ENCODE measurements at regions not wholly inside any gene's neighbourhood (a gene's known extent, or its start where the extent isn't known, plus 50 kb on each side); places are given as distances from the start of the nearest gene placed in this dataset.

DNA sequence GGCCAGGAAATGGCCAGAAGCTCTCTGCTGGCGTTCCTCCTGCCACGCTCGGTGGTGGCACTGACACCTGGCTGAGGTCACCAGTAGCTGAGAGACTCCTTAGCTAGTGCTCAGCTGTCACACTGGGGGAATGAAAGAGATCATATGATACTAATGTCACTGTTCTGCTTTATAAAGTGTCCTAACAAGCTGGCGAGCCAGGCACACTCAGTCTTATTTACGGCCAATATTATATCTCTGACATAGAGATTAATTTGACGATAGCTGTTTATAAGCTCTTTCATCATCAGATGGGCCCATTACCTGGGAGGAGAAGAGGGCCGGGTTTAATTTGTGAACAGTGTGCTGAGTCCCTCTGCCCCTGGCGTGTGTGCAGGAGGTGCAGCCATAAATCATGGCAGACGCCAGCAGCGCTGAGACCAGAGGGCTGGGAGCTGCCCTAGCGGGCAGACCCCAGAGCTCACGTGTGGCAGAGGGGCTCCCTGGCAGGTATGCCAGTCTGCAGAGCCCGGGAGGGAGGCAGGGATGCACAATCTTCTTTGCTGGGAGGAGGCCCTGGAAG, 246.5 kb downstream of the HAUS1 start:
- no peak for TF ChIP-seq CTCF (IDR thresholded peaks at IDR 0.05)
- H3K9me3 ChIP-seq (ENCODE audit: control insufficient read depth in 1 of 2, insufficient read depth in 1 of 2, low read length in 2 of 2) = peaks cover 0 to 2% of the 10 kb centered on the region in 2 experiments
- POLR2A ChIA-PET = no interaction called here
- H3K36me3 ChIP-seq (ENCODE audit: insufficient read depth, low read length) = no peaks in the 10 kb centered on the region
- no peak overlapping the region for H3K27ac ChIP-seq (ENCODE audit: low read depth in 1 of 2, low read length in 2 of 2)
- Mint-ChIP-seq H3K36me3 (ENCODE audit: low read depth) (no peaks in the 10 kb centered on the region), H3K27me3 (no peaks in the 10 kb centered on the region), H3K9me3 (no peaks in the 10 kb centered on the region), H3K4me3 (no peak overlapping the region), H3K27ac (no peak overlapping the region), H3K4me1 (ENCODE audit: low read depth) (peaks cover 4% of the 10 kb centered on the region)
- ATAC-seq (ENCODE audit: poor library complexity) (no peak), DNase-seq (no peak)
- no peaks in the 10 kb centered on the region for H3K4me1 ChIP-seq (ENCODE audit: insufficient read depth, low read length)
- intact Hi-C loops (cut with DNase I, micrococcal nuclease) = no loop called here
- no peak overlapping the region for H3K4me3 ChIP-seq (ENCODE audit: low read length)
- no peaks in the 10 kb centered on the region for H3K27me3 ChIP-seq (ENCODE audit: control insufficient read depth in 1 of 2, insufficient read depth in 2 of 2, low read length in 2 of 2)
- CTCF ChIA-PET = no interaction called here

DNA sequence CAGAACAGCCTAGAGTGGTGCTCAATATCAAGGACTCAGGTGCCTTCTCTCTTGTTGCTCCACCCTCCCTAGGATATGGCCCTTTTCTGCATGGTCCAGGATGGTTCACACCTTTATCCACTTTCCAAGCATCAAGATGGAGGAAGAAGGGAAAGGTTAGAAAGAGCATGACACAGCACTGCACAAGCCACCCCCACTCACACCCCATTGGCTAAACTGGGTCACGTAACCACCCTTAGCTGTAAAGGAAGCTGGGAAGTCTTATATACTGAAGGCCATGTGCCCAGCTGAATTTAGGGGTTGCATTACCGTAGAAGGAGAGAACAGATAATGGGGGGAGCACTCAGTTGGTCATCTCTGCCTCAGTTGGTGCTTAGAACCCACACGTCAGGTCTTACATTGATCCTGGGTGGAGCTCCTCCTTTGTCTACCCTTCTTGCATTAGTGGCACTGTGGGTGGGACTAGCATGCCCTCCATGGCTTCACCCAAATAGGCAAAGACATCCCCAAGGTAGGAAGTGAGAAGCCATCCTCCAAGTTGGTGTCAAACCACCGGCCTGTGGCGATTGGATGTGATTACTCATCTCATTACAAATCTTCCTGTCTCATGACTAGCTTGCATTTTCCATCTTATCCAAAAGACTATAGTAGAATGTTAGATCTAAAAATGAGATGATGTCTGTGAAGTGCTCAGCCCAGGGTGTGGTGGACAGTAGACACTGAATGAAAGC, 248.5 kb downstream of the HAUS1 start:
- no peak for TF ChIP-seq CTCF (IDR thresholded peaks at IDR 0.05)
- no peaks in the 10 kb centered on the region for H3K36me3 ChIP-seq (ENCODE audit: insufficient read depth, low read length)
- DNase-seq (no peak), ATAC-seq (ENCODE audit: poor library complexity) (no peak)
- no peaks in the 10 kb centered on the region for H3K27me3 Mint-ChIP-seq
- POLR2A ChIA-PET = no interaction called here
- H3K27ac ChIP-seq (ENCODE audit: low read depth in 1 of 2, low read length in 2 of 2) = no peak overlapping the region
- no peaks in the 10 kb centered on the region for H3K36me3 Mint-ChIP-seq (ENCODE audit: low read depth)
- no peaks in the 10 kb centered on the region for H3K4me1 Mint-ChIP-seq (ENCODE audit: low read depth)
- no peak overlapping the region for H3K4me3 ChIP-seq (ENCODE audit: low read length)
- H3K4me1 ChIP-seq (ENCODE audit: insufficient read depth, low read length) = no peaks in the 10 kb centered on the region
- H3K4me3 Mint-ChIP-seq = no peak overlapping the region
- no peaks in the 10 kb centered on the region for H3K27me3 ChIP-seq (ENCODE audit: control insufficient read depth in 1 of 2, insufficient read depth in 2 of 2, low read length in 2 of 2)
- no peaks in the 10 kb centered on the region for H3K9me3 Mint-ChIP-seq
- H3K27ac Mint-ChIP-seq = no peak overlapping the region
- intact Hi-C loops (cut with DNase I, micrococcal nuclease) = no loop called here
- H3K9me3 ChIP-seq (ENCODE audit: control insufficient read depth in 1 of 2, insufficient read depth in 1 of 2, low read length in 2 of 2) = peaks cover 0 to 5% of the 10 kb centered on the region in 2 experiments
- CTCF ChIA-PET = no interaction called here

- CTCF ChIA-PET = no interaction called here
- no peaks in the 10 kb centered on the region for H3K9me3 Mint-ChIP-seq
- peaks cover 0 to 5% of the 10 kb centered on the region in 2 experiments for H3K9me3 ChIP-seq (ENCODE audit: control insufficient read depth in 1 of 2, insufficient read depth in 1 of 2, low read length in 2 of 2)
- H3K4me1 ChIP-seq (ENCODE audit: insufficient read depth, low read length) = no peaks in the 10 kb centered on the region
- H3K36me3 Mint-ChIP-seq (ENCODE audit: low read depth) = no peaks in the 10 kb centered on the region
- no peak for TF ChIP-seq CTCF (IDR thresholded peaks at IDR 0.05)
- no peak overlapping the region for H3K4me3 Mint-ChIP-seq
- H3K4me3 ChIP-seq (ENCODE audit: low read length) = no peak overlapping the region
- H3K27ac ChIP-seq (ENCODE audit: low read depth in 1 of 2, low read length in 2 of 2) = no peak overlapping the region
- DNase-seq (no peak), ATAC-seq (ENCODE audit: poor library complexity) (no peak)
- intact Hi-C loops (cut with DNase I, micrococcal nuclease) = no loop called here
- H3K4me1 Mint-ChIP-seq (ENCODE audit: low read depth) = no peaks in the 10 kb centered on the region
- H3K27me3 Mint-ChIP-seq = no peaks in the 10 kb centered on the region
- H3K27me3 ChIP-seq (ENCODE audit: control insufficient read depth in 1 of 2, insufficient read depth in 2 of 2, low read length in 2 of 2) = no peaks in the 10 kb centered on the region
- H3K36me3 ChIP-seq (ENCODE audit: insufficient read depth, low read length) = no peaks in the 10 kb centered on the region
- H3K27ac Mint-ChIP-seq = no peak overlapping the region
- POLR2A ChIA-PET = no interaction called here
Measured at GRCh38 chr18:46353460-46353859, 249.3 kb downstream of the HAUS1 start.

All from CD4-positive, alpha-beta T cell (primary cell).